CD4-positive, alpha-beta T cell treated with Interleukin-2 at 100 ng/mL for 4 hours (primary cell): ENCODE measurements at regions not wholly inside any gene's neighbourhood (a gene's known extent, or its start where the extent isn't known, plus 50 kb on each side); places are given as distances from the start of the nearest gene placed in this dataset.
"Not testable (repeated sequence)": the region's sequence is repeated elsewhere in the genome, so short reads cannot be mapped to it uniquely, and the experiment has no call there.

Source experiments
- DNase-seq: peaks from one replicate; pipeline ENCODE4 v3.0.0-alpha.2; 2020; ENCODE audit warnings: low spot score

DNA sequence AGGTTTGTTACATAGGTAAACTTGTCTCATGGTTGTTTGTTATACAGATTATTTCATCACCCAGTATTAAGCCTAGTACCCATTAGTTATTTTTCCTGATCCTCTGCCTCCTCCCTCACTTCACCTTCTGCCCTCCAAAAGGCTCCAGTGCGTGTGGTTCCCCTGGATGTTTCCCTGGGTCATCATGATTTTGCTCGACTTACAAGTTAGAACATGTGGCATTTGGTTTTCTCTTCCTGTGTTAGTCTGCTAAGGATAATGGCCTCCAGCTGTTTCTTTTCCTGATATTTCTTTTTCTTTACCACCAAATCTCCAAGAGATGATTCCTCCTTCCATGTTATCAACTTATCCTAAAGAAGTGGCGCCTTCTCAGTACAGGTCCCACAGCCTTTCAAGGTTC lies 543.1 kb upstream of the ADGRL3 start:
- DNase-seq = no peak

DNA sequence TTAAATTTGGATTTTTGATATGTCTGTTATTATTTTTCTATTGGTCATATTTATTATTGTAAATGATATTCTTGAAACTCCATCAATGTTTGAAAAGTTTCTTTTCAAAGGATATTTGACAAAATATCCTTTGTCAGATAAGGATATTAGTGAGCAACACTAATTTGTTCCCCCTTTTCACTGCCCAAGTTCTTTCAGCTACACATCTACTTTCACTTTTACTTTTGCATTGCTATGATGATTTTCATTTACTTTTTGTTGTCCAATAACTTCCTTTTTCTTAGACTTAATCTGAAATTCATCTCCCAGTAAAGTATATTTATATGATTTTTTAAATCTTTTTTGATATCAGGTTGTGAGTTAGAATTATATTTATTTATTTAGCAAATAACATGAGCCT lies 542.3 kb upstream of the ADGRL3 start:
- no peak for DNase-seq

DNA sequence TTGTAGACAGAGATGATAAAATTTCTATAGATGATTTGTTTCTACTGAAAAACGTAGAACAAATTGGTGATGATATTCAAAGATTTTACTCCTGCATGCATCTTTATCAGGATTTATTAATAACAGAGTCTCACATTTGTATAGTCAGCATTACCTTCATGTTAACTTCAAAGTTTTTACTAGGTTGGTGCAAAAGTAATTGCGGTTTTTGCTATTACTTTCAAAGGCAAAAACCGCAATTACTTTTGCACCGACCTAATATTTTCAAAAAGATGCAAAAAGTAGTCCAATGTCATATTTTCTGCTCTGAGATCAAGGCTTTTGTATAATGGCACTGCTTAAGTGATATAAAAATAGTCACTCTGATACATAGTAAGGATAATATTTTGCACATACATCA lies 536.4 kb upstream of the ADGRL3 start:
- DNase-seq = no peak

DNA sequence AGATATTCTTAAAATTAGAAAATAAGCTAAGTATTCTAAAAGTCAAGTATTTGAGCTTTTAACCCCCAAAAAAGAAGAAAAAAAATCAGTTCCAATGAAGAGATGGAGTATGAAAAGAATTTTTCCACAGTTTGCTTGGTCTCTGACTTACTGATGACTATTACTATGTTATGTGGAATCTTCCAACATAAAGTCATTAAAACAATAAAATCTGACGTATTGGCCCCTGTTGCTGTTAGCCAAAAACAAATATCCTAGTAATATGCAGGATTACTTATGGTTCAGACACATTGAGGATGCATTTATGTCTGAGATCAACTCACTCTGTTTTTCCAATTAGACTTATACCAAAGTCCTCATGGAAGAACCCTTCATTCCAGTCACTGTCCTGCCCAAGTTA lies 517.2 kb upstream of the ADGRL3 start:
- no peak for DNase-seq

DNA sequence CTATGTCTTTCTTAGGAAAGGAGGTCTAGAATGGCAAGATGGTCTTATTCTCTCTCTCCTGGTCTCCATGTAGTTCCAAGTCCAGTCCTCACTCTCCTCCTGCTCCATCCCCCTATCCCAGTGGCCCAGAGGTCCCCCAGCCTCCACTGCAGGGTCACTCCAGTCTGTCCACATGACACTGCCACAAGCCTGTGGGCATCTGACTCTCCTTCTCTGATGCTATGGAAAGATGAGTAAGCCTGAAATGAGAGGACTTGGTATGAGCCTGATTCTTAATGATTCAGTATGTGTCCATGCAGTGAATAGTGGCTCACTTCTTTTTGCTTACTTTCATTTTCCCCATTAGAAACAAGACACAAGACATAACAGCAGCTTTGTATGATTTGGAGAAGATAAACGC lies 516.8 kb upstream of the ADGRL3 start:
- DNase-seq = no peak

DNA sequence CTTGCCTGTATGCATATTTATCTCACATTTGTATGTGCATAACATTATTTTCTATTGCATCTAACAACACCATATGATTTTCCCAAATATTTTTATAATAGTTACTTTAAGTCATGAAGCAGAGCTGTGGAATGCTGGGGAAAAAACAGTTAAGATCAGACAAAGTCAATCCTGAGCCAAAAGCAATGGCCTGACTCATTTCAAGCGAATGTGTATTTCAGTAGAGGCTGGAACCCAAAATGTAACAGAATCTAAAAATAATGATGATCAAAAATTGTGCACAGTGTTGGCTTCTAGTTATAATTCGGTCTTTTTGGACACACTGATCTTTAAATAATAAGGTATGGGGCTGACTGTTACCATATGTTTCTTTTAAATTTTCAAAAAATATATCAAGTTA lies 516.2 kb upstream of the ADGRL3 start:
- no peak for DNase-seq

DNA sequence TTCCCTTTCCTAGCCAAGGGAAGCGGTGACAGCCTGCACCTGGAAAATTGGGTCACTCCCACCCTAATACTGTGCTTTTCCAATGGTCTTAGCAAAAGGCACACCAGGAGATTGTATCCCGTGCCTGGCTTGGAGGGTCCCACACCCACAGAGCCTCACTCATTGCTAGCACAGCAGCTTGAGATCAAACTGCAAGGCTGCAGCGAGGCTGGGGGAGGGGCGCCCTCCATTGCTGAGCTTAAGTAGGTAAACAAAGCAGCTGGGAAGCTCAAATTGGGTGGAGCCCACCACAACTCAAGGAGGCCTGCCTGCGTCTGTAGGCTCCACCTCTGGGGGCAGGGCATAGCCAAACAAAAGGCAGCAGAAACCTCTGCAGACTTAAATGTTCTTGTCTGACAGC lies 504.1 kb upstream of the ADGRL3 start:
- not testable (repeated sequence) for DNase-seq

DNA sequence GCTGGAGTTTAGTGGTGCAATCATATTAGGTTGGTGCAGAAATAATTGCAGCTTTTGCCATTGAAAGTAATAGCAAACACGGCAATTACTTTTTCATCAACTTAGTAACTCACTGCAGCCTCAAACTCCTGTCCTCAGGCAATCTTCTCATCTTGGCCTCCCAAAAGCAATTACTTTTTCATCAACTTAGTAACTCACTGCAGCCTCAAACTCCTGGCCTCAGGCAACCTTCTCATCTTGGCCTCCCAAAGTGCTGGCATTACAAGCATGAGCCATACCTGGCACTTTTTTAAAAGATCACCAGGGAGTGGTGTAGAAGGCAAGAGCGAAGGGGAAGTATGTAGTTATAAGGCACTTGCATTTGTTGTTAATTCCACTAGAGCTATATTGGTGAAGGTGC lies 491.1 kb upstream of the ADGRL3 start:
- no peak for DNase-seq

DNA sequence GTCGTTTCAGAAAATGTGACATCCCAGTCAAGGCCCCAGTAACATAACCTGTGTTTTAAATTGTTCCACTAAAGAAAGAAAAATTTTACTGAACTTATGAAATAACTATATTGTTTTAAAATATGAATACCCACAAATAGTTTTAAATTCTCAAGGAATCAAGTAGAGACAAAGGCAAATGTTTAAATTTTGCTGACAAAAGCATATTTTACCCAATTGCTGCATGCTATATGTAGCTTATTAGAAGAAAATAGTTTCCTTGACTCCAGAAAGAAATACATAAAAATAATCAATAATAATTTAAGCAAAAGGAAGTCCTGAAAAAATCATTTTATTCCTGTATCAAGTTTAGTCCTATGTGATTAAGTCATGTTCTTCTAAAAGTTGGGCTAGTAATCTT lies 481.3 kb upstream of the ADGRL3 start:
- no peak for DNase-seq

DNA sequence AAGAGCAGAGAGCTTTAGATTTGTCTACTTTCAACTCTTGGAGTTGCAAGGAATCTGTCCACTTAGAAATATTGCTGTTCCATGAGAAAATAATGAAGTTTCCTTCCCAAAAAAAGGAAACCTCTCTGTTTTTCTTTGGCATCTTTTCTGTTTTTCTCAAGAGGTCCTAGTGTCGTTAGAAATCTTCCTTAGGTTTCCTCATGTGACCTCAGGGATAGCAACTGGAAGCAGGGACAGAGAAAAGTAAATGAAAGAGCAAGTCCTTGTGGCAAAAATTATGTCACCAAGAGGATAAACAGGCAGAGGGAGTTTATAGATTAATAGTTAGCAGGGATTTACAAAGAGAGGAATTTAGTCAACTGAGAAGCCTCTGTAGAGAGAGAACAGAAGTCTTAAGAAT lies 478.4 kb upstream of the ADGRL3 start:
- DNase-seq = no peak

DNA sequence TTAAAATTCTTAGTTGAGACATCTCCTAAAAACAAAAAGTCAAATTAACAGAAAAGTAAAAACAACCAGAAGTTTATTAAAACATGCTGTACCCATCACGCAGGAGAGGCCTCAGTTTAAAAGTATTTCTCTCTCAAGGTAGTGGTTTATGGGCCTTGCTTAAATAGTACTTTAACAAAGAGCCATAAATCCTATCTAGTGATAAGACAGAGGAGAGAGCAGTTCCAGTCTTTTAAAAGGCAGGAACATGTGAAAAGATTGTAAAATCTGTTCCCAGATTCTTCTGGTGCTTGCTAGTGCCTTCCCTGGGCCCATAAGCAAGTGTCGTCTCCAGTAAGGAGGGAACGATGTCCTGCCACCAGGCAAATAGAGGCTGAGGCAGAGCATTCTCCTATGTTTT lies 476.3 kb upstream of the ADGRL3 start:
- DNase-seq = no peak

DNA sequence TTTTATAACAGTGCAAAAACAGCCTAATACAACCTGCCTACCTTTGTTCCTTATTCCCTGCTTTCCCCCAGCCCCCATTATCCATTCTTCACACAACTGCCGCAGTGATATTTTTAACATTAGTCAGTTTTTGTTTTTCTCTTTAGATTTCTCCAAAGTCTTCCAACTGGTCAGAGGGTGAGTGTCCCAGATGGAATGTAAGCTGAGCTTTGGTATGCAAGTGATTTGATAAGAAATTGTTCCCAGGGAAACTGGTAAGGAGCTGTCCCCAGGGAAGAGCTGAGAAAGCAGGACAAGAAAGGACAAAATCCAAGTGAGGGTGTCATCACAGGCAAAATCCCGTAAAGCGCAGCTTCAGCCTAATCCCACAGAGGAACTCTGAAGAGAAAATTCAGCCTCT lies 475.5 kb upstream of the ADGRL3 start:
- no peak for DNase-seq

DNA sequence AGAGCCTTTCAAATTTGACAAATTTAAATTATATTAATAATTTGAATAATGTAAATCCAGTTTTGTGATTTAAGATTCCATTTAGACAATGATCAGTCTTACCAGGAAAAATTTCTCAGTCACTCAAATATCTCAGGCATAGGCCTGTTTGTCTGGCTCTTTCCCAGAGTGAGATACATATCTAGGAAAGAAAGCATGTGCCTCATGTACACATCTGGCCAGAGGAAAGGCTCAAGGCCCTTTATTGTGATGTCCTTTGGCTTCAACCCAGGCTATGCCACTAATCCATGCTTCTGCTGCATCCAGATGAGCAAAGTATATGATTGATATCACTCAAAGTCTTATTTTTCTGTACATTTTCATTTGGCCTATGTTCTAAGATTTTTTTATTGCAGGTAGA lies 473.3 kb upstream of the ADGRL3 start:
- DNase-seq = no peak

DNA sequence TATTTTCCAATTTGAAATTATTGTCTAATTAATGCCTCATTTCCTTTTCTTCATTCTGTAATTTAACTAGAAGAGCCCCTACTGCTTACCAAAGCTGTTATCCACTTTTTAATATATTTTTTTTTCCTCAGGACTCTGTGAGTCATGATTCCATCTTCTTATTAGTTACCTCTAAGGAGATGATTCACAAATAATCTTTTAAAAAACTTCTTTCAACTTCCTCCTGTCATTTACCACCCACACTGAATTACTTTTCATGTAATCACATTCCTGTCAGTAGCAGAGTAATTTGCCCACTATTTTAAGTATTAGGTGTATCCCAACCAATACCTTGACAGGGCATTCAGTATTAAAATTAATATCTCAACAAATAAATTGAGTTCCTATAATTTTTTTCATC lies 470.9 kb upstream of the ADGRL3 start:
- DNase-seq = no peak

DNA sequence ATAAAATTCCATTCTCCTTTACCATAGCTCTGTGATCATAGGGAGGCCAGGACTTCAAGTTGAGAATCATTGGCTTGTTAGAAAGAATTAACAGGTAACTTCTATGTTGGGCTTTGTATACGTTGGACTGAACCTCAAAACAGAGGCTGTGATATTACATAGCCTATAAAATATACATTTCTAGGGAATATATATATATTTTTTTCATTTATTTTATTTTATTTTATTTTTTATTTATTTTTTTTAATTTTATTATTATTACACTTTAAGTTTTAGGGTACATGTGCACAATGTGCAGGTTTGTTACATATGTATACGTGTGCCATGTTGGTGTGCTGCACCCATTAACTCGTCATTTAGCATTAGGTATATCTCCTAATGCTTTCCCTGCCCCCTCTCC lies 470.4 kb upstream of the ADGRL3 start:
- not testable (repeated sequence) for DNase-seq

DNA sequence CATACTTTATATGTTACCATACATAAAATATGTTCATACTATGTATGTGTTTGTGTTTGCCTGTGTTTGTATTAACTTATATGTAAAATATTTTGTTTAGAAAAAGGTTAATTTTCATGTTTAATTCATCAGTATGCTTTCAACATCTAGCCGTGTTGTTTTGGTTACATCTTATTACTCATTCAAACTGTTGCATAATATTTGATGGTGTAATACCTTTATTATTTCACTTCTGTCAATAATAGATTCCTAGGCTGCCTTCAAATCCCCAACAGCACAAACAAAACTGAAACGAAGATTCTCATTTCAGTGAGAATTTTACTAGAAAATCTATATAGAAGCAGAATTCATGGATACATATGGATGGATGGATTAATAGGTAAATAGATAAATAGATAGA lies 462.3 kb upstream of the ADGRL3 start:
- DNase-seq = no peak

DNA sequence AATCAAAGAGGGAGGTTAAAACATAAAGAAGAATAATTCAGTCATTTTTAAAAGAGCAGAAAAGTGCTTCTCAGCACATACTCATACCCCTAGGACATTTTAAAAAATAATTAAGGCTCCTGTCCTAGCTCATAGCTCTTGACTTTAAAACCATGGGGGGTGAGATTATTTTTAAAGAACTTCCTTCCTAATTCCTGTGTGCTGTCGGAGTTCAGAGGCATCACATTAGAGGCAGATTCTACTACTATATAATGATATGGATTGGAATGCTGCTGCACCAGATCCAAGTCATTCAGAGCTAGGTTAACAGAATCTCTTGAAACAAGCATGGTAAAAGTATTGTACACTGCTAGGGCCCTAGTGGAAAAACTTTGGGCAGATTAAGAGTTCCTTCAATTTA lies 456.5 kb upstream of the ADGRL3 start:
- no peak for DNase-seq

DNA sequence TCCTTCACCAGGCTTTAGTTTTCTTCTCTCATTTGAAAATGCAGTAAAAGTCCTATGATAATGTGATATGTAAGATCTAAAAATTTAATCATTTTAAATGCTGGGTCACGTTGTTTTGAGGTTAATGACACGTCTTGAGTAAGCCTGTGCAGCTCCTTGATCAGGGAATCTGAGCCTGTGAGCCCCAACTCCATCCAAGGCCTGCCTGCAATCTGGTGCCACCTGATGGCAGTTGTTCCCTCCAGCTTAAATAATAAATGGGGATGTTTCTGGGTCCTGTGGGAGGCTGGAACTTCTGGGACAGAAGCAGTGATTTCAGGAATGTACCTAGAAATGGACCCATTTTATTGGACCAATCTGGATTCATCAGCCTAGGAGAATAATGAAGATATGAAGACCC lies 455.4 kb upstream of the ADGRL3 start:
- no peak for DNase-seq

DNA sequence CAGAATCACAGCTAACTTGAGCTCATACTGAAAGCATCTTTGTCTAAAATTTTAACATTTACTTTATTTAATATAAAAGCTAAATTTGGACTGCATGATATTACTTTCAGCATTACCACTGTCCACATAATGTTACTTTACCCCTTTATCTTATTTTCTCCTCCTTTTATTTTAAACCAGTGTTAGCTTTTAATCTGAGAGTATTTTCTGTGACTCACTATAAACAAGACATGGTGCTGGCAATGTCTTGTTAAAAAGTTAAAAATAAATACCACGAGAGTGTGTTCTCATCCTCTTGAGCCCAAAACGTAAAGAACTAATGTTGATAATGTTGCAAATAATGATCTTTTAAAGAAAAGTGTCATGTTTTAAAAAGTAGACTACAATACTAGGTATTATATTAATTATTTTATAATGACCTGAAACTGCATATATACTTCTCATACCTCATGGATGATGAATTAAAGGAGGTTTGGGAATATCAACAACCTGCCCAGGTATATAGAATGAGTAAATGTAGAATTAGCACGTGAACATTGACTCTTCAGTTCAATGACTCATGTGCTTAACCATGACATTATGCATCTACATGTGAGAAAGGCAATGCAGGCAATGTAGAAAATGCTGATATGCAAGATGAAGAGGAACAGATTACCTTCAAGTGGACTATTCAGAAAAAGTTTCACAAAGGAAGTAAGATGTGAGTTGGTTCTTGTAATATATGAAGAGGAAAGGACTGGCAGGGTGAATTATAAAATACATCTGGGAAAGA lies 454.1 kb upstream of the ADGRL3 start:
- no peak for DNase-seq

DNA sequence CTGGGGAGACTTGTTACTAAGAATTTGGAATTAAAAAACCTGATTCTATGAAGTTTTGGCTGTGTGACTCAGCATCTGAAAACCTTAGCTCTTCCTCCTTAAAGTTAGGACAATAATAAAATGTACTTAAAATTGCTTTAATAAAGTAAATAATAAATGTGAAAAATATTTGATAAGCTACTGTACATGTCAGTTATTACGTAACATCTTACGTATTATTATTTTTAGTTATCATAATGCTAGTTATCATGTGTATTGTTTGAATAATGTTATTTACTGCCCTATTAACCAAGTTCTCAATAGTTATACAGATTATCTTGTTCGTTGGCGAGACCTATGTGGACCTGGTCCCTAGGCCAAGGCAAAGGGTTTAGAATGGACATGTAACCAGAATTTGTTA lies 449.2 kb upstream of the ADGRL3 start:
- DNase-seq = no peak

DNA sequence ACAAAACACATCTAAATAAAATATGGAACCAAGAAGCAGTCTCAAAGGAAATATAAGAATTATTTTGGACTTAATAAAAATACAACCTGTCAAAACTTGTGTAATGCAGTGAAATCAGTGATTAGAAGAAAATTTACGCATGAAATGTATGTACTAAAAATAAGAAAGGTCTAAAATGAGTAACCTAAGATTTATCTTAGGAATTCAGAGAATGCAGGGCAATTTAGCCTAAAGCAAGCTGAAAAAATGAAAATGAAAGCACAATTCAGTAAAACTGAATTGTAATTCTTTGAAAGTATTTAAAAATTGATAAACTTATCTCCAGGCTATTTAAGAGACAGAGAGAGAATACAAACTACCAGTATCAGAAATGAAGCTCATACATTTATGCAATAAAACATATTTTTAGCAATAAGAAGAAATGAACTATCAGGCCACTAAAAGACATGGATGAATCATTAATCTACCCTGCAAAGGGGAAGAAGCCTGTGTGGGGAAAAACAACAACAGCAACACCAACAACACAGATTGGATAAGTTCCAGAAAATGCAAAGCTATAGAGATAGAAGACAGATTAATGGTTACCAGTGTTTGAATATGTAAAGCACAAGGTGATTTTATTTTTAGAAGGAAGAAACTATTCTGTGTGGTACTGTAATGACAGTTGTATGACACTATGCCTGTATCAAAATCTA lies 442.0 kb upstream of the ADGRL3 start:
- DNase-seq = no peak

DNA sequence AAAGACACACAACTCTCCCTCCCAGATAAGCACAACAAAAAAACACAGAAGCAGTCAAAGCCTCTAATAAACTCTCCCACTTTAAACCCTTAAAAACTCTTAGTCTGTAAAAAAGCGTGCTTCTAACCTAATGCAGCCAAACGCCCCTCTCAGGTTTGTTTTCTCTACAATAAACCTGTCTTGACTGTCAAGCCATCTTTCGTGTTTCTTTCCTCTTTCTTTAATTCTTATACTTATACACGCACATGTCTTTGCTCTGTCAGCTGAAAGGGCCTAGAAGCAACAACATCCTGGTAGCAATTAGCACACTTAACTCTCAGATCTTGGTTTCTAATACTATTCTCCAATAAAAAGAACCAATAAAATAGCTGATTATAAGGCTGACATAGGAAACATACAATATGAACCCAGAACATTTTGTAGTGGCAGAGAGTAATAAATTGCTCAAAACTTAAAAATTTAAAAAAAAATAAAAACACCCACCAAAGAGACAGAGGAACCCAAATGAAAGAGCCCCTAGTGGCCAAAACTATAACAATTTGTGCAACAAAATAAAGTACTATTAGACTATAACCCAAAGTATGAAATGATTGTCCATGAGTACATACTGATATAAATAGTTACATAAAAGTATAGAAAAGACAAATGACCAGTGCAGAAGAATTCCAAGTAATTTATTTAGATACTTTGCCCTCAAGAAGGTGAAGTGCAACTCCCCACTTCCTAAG lies 440.4 kb upstream of the ADGRL3 start:
- DNase-seq = no peak

DNA sequence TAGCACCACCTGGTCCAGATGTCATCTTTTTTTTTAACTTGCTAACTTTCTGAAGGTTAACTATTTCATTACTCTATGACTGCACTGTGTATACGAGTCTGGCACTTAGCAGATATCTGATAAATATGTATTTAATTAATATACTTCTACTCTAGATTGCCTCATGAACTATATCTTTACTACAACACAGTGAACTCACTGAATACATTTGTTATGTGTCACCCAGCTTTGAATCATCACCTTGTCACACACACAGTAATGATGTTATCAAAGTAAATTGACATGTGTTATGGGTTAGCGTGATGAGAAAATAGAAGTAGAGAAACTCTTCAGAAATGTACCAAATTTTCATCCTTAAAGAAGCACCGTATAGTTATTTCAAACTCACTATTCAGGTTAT lies 419.3 kb upstream of the ADGRL3 start:
- DNase-seq = no peak
